ENCODE measurements at regions not wholly inside any gene's neighbourhood (a gene's known extent, or its start where the extent isn't known, plus 50 kb on each side); places are given as distances from the start of the nearest gene placed in this dataset.

GRCh38 chr10:83935339-83935736 is 204.0 kb upstream of the GHITM start:
- no peak for TF ChIP-seq CTCF (IDR thresholded peaks at IDR 0.05; ENCODE audit: extremely low read depth in 1 of 2, insufficient read depth in 1 of 2, low read depth in 1 of 2, low read length in 2 of 2)
- TF ChIP-seq JUN (IDR thresholded peaks at IDR 0.05; ENCODE audit: borderline replicate concordance, insufficient read depth, insufficient read length, low read depth), result no peak

All from endothelial cell of umbilical vein (primary cell).